H1 (cell line): ENCODE measurements at regions not wholly inside any gene's neighbourhood (a gene's known extent, or its start where the extent isn't known, plus 50 kb on each side); places are given as distances from the start of the nearest gene placed in this dataset.

ENCODE experiments used
- CTCF ChIA-PET: fragments of 300-600 bp; sonication (Branson Sonifier 250); formaldehyde crosslinking; loops from one replicate; lab custom pipeline; 2021; ENCODE audit not compliant: partially characterized antibody; lab: Charles Lee
- POLR2A ChIA-PET: fragments of 300-600 bp; sonication (Branson Sonifier 250); formaldehyde crosslinking; loops from one replicate; lab custom pipeline; 2021; ENCODE audit warnings: inconsistent platforms; ENCODE audit not compliant: partially characterized antibody; lab: Charles Lee
- DNase-seq, 2 experiments: peaks; one replicate each; pipeline versions ENCODE4 v3.0.0 to v3.0.0-alpha.2; 2010 to 2022; ENCODE audit warnings: low spot score in 2 of 2, low read depth in 1 of 2, mixed read lengths in 1 of 2
- FAIRE-seq: peaks from 2 replicates; lab custom pipeline; 2011; peaks lifted over from hg19 to GRCh38; lab: Jason Lieb, UNC
- H2AFZ ChIP-seq: 2 replicates; pipeline ENCODE4 v1.8.1; 2012; ENCODE audit warnings: low read length, inconsistent platforms
- H2AK5ac ChIP-seq: 2 replicates; pipeline ENCODE4 v1.6.1; 2013; ENCODE audit warnings: low read depth, low read length
- H2BK120ac ChIP-seq: replicated peaks from 2 replicates; pipeline ENCODE3; 2013; ENCODE audit warnings: low read depth, low read length, inconsistent platforms
- H2BK12ac ChIP-seq: 2 replicates; pipeline ENCODE4 v1.6.1; 2013; ENCODE audit warnings: low read depth, low read length
- H2BK15ac ChIP-seq: 2 replicates; pipeline ENCODE4 v1.6.1; 2013; ENCODE audit warnings: low read length
- H2BK20ac ChIP-seq: 2 replicates; pipeline ENCODE4 v1.6.1; 2013; ENCODE audit warnings: low read length
- H2BK5ac ChIP-seq: 2 replicates; pipeline ENCODE4 v1.6.1; 2013; ENCODE audit warnings: low read depth, low read length
- H3K14ac ChIP-seq: 2 replicates; pipeline ENCODE4 v1.6.1; 2013; ENCODE audit warnings: inconsistent platforms; ENCODE audit not compliant: insufficient read length
- H3K18ac ChIP-seq: 2 replicates; pipeline ENCODE4 v1.6.1; 2013; ENCODE audit warnings: low read length; ENCODE audit errors: extremely low read depth
- H3K23ac ChIP-seq: 2 replicates; pipeline ENCODE4 v1.6.1; 2013; ENCODE audit warnings: inconsistent platforms; ENCODE audit not compliant: insufficient read length
- H3K23me2 ChIP-seq: 2 replicates; pipeline ENCODE4 v1.6.1; 2013; ENCODE audit warnings: low read depth, low read length
- H3K27ac ChIP-seq: 2 replicates; pipeline ENCODE4 v1.6.1; 2011; ENCODE audit warnings: low read depth, low read length, inconsistent platforms
- H3K27me3 ChIP-seq, 4 experiments: replicated peaks in 1 of 4; 1 replicate in 1 of 4; 2 replicates in 3 of 4; pipeline versions ENCODE4 v1.6.1 to v1.8.1; 2011 to 2013; ENCODE audit warnings: low read length in 3 of 4, mild to moderate bottlenecking in 3 of 4, inconsistent platforms in 2 of 4, mixed read lengths in 2 of 4, moderate library complexity in 1 of 4; ENCODE audit not compliant: control insufficient read depth in 3 of 4, insufficient read depth in 3 of 4; ENCODE audit errors: extremely low read depth in 1 of 4
- H3K36me3 ChIP-seq, 4 experiments: 2 replicates each; pipeline versions ENCODE4 v1.6.1 to v1.8.1; 2011 to 2013; ENCODE audit warnings: mild to moderate bottlenecking in 4 of 4, low read length in 3 of 4, moderate library complexity in 2 of 4, control low read depth in 1 of 4, inconsistent platforms in 1 of 4; ENCODE audit not compliant: insufficient read depth in 4 of 4, control insufficient read depth in 2 of 4
- H3K4ac ChIP-seq: replicated peaks from 2 replicates; pipeline ENCODE3; 2013; ENCODE audit warnings: low read length, low read depth, mixed read lengths, inconsistent platforms; ENCODE audit not compliant: insufficient read length
- H3K4me1 ChIP-seq, 4 experiments: replicated peaks in 1 of 4; 1 replicate in 1 of 4; 2 replicates in 3 of 4; pipeline versions ENCODE4 v1.6.1 to v1.8.1; 2011 to 2013; ENCODE audit warnings: low read length in 3 of 4, inconsistent platforms in 2 of 4, mixed read lengths in 1 of 4; ENCODE audit not compliant: insufficient read depth in 4 of 4, control insufficient read depth in 3 of 4
- H3K4me2 ChIP-seq, 2 experiments: 2 replicates each; pipeline versions ENCODE4 v1.6.1 to v1.8.1; 2011 to 2013; ENCODE audit warnings: low read depth in 2 of 2, low read length in 2 of 2, control low read depth in 1 of 2, inconsistent platforms in 1 of 2, mild to moderate bottlenecking in 1 of 2; ENCODE audit not compliant: insufficient read depth in 1 of 2
- H3K4me3 ChIP-seq, 4 experiments: fragments of 200-600, 300-600 bp in 1 of 4; sonication (generic), shearing (Covaris generic), sonication (Bioruptor Twin) in 1 of 4; 2 replicates each; pipeline versions ENCODE4 v1.5.1 to v1.8.1; 2011 to 2016; ENCODE audit warnings: low read length in 4 of 4, low read depth in 3 of 4, control low read depth in 2 of 4, inconsistent platforms in 2 of 4, mild to moderate bottlenecking in 2 of 4, mixed read lengths in 1 of 4, moderate library complexity in 1 of 4; ENCODE audit not compliant: insufficient read depth in 2 of 4; ENCODE audit errors: extremely low read depth in 1 of 4
- H3K56ac ChIP-seq: replicated peaks from 2 replicates; pipeline ENCODE3; 2013; ENCODE audit warnings: low read depth, mild to moderate bottlenecking, mixed read lengths, low read length, inconsistent platforms; ENCODE audit not compliant: insufficient read length
- H3K79me1 ChIP-seq: 2 replicates; pipeline ENCODE4 v1.6.1; 2013; ENCODE audit warnings: low read depth, low read length, control low read depth
- H3K79me2 ChIP-seq, 2 experiments: 2 replicates each; pipeline versions ENCODE4 v1.6.1 to v1.8.1; 2012 to 2013; ENCODE audit warnings: low read length in 2 of 2, mild to moderate bottlenecking in 2 of 2, inconsistent platforms in 1 of 2; ENCODE audit not compliant: insufficient read depth in 2 of 2, control insufficient read depth in 1 of 2
- H3K9ac ChIP-seq, 4 experiments: replicated peaks in 1 of 4; 1 replicate in 1 of 4; 2 replicates in 3 of 4; pipeline versions ENCODE4 v1.6.1 to v1.8.1; 2011 to 2013; ENCODE audit warnings: low read depth in 3 of 4, low read length in 3 of 4, control low read depth in 2 of 4, mild to moderate bottlenecking in 2 of 4, moderate library complexity in 2 of 4, inconsistent platforms in 1 of 4; ENCODE audit errors: extremely low read depth in 1 of 4
- H3K9me3 ChIP-seq, 2 experiments: 2 replicates each; pipeline versions ENCODE4 v1.6.1 to v1.8.1; 2012 to 2013; ENCODE audit warnings: mild to moderate bottlenecking in 2 of 2, moderate library complexity in 2 of 2, control low read depth in 1 of 2, inconsistent platforms in 1 of 2, low read depth in 1 of 2, low read length in 1 of 2, mixed read lengths in 1 of 2; ENCODE audit not compliant: insufficient read depth in 2 of 2
- H4K20me1 ChIP-seq, 2 experiments: replicated peaks in 1 of 2; 2 replicates each; pipeline versions ENCODE3 to v1.8.1; 2011 to 2013; ENCODE audit warnings: inconsistent platforms in 2 of 2, low read length in 2 of 2, mild to moderate bottlenecking in 1 of 2; ENCODE audit not compliant: insufficient read depth in 2 of 2, control insufficient read depth in 1 of 2
- H4K5ac ChIP-seq: 2 replicates; pipeline ENCODE4 v1.6.1; 2013; ENCODE audit warnings: low read length, low read depth, mixed read lengths, inconsistent platforms; ENCODE audit not compliant: insufficient read length
- H4K8ac ChIP-seq: 2 replicates; pipeline ENCODE4 v1.8.0; 2013; ENCODE audit warnings: mild to moderate bottlenecking, moderate library complexity, low read length, inconsistent platforms; ENCODE audit not compliant: insufficient read depth; ENCODE audit errors: extremely low read depth
- H4K91ac ChIP-seq: replicated peaks from 2 replicates; pipeline ENCODE3; 2013; ENCODE audit warnings: low read length, mixed read lengths, inconsistent platforms; ENCODE audit not compliant: insufficient read length
- FOSL1 ChIP-seq: IDR thresholded peaks from 2 replicates; pipeline ENCODE4 v1.6.1; 2011; ENCODE audit warnings: mild to moderate bottlenecking, low read depth, low read length, moderate library complexity; ENCODE audit not compliant: insufficient read depth
- JUND ChIP-seq: IDR thresholded peaks from 2 replicates; pipeline ENCODE4 v1.6.1; 2011; ENCODE audit warnings: mild to moderate bottlenecking, improper control_type of control experiment, low read length
- SAP30 ChIP-seq: fragments of 300-600 bp; sonication (generic); IDR thresholded peaks from 2 replicates; pipeline ENCODE4 v1.7.1; 2012; ENCODE audit warnings: low read length, moderate library complexity, mild to moderate bottlenecking, inconsistent platforms; ENCODE audit not compliant: insufficient read depth, insufficient replicate concordance
- TAF1 ChIP-seq: IDR thresholded peaks from 2 replicates; pipeline ENCODE4 v1.6.1; 2011; ENCODE audit warnings: mild to moderate bottlenecking, low read depth, low read length
- WGBS, 2 experiments: shearing (Covaris generic) in 1 of 2; methylation state at CpG; one replicate each; pipeline versions ENCODE4 v1.1.6 to v1.1.7; 2013 to 2015; ENCODE audit warnings: low lambda C conversion rate in 2 of 2, mixed read lengths in 2 of 2, inconsistent platforms in 1 of 2, low coverage in 1 of 2, missing lambda C conversion rate in 1 of 2; ENCODE audit not compliant: insufficient replicate concordance in 2 of 2, insufficient coverage in 1 of 2, insufficient read length in 1 of 2; ENCODE audit errors: extremely low coverage in 1 of 2, missing lambda C conversion rate in 1 of 2; 5-methylcytosine and 5-hydroxymethylcytosine counted together

GRCh38 chr2:157076526-157077161 lies 180.9 kb upstream of the GALNT5 start:
- Histone ChIP-seq H3K4me3 (no peak overlapping the region), H3K23ac (no peak overlapping the region), H4K8ac (no peak overlapping the region), H3K79me1 (no peaks in the 10 kb centered on the region), H3K27me3 (no peaks in the 10 kb centered on the region), H2AK5ac (no peak overlapping the region), H2BK15ac (no peak overlapping the region), H3K27ac (no peak overlapping the region), H4K20me1 (peaks cover 0 to 2% of the 10 kb centered on the region in 2 experiments), H3K4ac (no peak overlapping the region), H4K91ac (no peak overlapping the region), H2AFZ (no peak overlapping the region), H3K18ac (no peak overlapping the region), H2BK20ac (no peak overlapping the region), H3K56ac (no peak overlapping the region), H3K23me2 (peaks cover 1% of the 10 kb centered on the region; the same call in 1 of the 2 replicates), H4K5ac (no peak overlapping the region), H3K36me3 (no peaks in the 10 kb centered on the region), H3K9me3 (no peaks in the 10 kb centered on the region), H2BK120ac (no peak overlapping the region), H2BK5ac (no peak overlapping the region), H3K4me2 (no peak overlapping the region), H2BK12ac (no peak overlapping the region), H3K9ac (no peak overlapping the region), H3K14ac (no peak overlapping the region), H3K79me2 (no peaks in the 10 kb centered on the region), H3K4me1 (no peaks in the 10 kb centered on the region)
- FAIRE-seq (no peak), DNase-seq (no peak)
- ChIA-PET POLR2A (no interaction called here), CTCF (interaction anchor here (0.7 to 1.0 kb wide), 3 partner anchors 12 to 102 kb away, joined by 3 to 7 read pairs (median 3); no protein-coding TSS in a partner anchor)
- 92% methylated on average over 3 of the region's 3 CpGs; no CpG with 5 or more reads in 1 of the 2 experiments for WGBS, 2 experiments
- TF ChIP-seq SAP30 (no peak), TAF1 (no peak), JUND (no peak), FOSL1 (no peak)
